HPDE6-E6E7 (cell line): ENCODE measurements at regions not wholly inside any gene's neighbourhood (a gene's known extent, or its start where the extent isn't known, plus 50 kb on each side); places are given as distances from the start of the nearest gene placed in this dataset.

Source experiments
- DNase-seq: peaks from one replicate; pipeline ENCODE4 v3.0.0; 2011; ENCODE audit warnings: missing footprints; ENCODE audit errors: extremely low spot score

DNA sequence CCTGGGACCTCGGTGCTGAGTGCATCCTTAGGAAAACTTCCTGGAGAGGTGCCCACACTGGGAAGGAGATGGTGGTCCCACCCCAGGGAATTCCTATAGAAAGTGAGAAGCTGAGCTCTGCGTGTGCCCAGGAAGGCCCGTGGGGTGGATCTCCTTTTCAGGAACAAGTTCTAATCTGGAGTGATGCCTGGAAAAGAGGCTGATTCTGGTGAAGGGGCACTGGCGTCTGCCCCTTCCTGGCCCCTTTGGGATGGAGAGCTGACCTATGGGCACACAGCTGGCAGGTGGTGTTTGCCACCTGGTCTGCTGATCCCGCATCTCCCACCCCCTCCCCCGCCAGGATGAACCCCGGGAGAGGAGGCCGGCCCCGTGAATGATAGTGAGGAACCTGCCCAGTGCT is 142.0 kb upstream of the RTL1 start:
- no peak for DNase-seq

DNA sequence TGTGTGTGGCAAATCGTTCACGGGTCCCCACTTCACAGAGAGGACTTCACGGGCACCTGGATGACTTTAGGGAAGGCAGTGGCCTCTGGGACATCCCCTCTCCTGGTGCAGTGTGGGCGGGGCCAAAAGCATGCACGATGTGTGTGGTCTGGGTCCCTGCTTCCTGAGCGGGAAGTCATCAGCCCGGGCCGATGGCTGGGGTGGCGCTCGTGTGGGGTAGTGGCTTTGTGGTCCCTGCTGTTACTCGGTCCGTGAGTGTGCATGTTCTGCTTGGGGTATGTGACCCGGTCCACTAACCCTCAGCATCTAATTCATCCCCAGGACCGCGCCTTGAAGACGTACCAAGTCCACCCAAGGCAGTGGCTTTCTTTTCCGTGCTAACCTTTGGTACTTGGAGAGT is 142.5 kb upstream of the RTL1 start:
- DNase-seq = no peak

DNA sequence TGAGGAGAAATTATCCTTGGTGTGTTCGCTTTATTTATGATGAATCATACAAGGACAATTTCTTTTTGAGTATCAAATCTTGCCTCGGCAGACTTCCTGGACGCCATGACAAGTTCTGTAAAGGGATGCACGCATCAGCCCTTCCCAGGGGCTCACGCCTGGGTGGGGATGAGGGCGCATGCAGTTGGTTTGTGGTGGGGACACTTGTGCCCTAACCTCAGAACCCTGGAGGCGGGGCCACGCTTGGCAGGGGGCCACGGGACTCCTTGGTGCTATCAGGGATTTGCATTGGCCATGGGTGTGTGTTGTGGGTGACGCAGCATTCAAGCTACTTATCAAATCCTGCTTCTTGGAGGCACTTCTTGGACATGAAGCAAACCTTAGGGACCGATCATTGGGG is 143.8 kb upstream of the RTL1 start:
- DNase-seq = no peak

DNA sequence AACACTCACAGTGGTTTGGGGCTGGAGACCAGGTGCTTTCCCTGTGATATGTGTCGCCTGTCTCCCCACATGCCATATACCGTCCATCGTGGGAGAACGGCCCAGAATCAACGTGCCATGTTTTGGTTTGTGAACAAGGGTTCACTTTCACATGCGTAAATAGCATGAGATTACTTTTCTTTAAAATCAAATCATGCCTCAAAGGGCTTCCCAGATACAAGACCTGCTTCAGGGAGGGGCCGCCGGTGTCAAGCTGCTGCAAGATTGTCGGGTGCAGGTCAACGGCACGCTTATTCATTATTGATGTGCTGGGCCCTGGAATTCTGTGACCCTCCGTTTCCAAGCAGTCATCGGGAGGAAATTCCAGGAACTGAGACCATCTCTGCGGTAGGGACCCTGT is 145.2 kb upstream of the RTL1 start:
- no peak for DNase-seq

DNA sequence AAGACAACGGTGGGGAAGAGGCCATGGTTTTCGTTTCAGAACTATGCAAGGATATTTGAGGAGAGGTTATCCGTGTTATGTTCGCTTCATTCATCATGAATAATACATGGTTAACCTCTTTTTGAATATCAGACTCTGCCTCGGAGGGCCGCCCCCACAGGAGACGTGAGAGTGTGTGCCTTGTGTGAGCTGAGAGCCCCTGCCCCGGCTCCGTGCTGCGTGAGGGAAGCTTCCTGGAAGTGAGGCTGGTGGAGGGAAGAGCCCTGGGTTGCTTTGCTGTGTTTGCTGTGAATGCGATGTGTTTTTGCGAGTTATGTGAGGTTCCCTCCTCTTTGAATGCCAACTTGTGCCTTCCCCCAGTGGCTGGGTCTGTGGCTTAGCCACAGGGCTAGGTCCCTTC is 146.0 kb upstream of the RTL1 start:
- DNase-seq = no peak

DNA sequence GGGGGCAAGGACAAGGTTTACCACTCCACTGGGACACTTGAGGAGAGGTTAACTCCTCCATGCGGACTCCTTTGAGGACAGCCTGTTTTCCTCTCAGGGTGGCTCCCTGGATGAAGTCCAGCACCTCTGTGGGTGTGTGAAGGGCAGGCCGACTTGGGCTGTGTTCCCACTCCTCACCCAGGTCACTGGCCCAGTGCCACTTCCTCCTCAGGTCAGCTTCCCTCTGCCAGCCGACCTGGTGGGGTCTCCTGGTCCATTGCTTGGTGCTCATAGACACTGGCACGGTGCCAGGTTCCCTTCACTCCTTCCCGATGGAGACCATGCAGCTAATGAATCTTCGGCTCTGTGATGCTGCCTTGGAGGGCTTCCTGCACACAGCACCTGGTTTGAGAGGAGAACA is 146.4 kb upstream of the RTL1 start:
- DNase-seq = no peak

DNA sequence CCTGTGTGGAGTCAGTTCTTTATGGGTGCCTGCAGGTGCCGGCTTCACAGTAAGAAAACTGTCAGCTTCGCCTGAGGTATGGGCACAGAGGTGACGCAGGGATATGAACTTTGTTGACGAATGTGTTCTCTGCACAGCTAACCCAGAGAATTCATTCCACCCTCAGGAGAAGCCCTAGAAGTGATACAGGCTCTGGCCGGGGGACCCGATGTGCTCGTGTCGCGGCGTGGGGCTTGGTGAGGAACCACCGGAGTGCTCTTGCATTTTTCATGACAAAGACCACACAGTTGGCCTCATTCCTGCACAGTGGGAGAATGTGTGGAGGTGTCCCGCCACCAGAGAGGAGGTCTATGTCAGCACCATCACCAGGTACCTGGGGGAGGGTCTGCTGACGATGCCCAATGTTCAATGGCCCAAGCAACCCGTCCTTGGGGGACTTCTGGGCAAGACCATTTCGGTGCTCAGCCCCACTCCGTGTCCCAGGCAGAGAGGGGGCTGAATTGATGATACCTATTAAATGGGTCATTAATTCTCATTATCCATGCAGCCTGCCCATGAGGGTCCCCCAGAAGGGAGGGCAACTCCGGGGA is 147.5 kb upstream of the RTL1 start:
- no peak for DNase-seq

DNA sequence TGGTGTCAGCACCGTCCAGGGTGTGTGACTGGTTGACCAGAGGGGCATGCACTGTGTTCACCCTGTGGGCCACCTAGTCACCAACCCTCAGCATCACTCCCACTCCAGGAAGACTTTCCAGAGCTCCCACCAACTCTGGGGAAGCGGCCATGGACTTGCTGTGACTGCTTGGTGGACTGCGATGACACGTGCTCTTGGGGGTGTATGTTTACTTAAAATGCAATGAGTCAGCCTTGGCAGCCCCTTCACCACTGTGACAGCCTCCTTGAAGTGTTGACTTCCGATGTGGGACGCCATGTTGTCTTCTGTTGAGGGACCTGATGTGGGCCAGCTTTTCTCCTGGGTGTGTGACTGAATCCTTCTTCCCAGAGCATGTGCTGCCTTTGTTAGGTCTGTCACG is 151.1 kb upstream of the RTL1 start:
- no peak for DNase-seq

DNA sequence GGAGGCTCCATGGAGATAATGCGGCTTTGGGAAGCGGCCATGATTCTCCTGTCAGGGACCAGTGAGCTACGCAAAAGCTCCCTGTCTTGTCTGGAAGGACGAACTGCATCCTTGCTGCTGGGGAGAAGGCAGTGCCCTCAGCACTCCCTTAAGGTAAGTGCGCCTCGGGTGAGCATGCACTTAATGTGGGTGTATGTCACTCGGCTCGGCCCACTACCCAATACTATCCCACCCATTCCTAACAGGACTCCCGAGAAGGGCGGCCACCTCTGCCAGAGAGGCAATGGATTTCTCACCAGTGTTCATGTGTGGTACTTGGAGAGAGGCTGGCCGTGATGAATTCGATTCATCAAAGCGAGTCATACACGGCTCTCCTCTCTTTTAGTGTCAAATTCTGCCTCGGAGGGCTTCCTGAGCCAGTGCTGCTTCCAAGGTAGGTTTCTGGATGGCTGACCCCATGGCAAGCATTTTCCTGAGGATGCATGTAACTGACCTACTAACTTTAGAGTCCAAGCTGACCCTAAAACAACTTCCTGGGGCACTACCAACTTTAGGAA is 151.7 kb upstream of the RTL1 start:
- no peak for DNase-seq

DNA sequence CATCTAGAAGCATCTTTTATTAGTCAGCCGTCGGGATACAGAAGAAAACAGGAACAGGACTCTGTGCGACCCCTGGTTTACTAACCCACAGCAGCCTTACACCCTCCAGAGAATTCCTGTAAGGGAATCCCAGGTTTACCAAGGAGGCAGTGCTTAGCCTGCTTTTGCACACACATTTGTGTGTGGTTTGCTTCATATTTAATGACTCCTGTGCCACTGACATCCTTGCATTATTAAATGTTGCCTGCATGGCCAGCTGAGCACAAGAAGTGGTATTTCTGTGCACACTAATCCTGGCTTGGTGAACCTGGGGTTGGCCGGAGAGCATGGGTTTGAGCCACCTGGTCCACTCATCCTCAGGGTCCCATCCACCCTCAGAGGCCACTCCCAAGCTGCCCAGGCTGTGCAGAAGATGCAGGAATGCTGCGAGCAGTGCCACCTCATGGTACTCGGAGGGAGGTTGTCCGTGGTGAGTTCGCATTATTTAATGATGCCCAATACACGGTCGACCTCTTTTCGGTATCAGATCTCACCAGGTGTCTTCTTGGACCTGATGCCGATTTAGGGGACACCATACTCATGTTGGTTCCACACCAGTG is 152.4 kb upstream of the RTL1 start:
- DNase-seq = no peak

DNA sequence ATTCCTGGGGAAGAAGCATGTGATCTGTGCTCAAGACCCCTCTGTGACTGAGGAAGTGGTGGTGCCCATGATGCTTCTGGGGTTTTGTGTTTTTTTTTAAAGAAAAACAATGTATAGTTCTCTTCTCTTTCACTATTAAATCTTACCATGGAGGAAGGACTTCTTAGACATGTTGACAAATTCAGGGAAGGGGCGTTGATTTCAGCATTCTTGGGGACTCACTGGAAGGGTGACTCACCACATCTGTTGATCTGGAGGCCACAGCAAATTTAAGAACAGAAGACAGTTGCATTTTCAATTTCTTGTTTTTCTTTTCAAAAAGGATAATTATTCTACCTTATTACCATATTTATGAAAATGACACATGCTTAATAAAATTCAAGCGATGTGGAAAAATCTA is 152.9 kb upstream of the RTL1 start:
- DNase-seq = no peak

DNA sequence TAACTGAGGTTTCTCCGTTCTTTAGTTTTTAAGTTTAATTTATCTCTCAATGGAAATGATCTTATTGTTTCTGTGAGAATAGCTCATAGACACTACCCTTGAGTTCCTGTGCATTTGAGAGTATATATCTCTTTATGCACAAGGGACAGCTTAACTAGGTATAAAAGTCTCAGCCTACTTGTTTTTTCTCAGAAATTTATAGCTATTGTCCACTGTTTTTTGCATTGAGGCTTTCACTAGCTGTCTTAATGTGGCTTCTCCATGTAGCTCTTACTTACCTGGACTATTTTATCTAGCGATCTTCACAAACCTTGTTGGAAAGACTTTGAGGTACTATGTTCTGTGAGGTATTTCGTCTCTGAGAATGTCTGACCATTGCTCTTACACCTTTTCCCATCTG is 153.9 kb upstream of the RTL1 start:
- DNase-seq = no peak

DNA sequence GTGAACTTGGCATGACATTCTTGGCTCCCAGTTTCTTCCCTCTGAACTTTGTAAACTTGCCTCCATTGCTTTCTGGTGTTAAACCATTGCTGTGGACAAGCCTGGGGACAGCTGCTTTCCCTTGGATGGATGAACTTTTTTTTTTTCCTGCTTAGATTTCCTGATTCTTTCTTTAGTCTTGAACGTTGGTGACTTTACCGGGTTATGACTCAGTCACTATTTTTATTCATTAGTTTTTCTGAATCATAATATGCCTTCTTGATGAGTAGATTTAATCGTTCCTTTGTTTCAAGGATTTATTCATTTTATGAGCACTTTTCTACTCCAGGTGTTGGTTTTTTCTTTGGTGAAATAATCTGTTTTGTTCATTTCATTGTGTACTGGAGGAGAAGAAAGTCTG is 155.0 kb upstream of the RTL1 start:
- DNase-seq = no peak

DNA sequence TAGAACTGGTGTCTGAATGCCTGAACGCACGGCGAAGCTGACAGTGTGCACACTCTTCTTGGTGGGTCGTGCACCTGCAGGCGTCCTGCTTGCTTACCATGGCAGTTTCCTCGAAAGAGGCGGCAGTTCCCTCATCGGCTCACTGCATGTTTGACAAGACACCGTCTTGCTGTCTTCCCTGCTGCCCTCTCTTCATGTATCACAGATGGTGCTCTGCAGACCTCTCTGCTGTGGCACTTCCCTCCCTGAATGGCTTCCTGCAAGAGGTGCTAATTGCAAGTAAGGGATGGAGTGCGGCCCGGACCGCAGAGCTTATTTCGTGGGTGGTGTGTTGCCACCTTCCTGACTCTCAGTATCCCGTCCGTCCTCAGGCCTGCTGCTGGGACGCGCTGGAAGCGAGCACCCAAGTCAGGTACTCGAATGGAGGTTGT is 156.7 kb upstream of the RTL1 start:
- DNase-seq = no peak

DNA sequence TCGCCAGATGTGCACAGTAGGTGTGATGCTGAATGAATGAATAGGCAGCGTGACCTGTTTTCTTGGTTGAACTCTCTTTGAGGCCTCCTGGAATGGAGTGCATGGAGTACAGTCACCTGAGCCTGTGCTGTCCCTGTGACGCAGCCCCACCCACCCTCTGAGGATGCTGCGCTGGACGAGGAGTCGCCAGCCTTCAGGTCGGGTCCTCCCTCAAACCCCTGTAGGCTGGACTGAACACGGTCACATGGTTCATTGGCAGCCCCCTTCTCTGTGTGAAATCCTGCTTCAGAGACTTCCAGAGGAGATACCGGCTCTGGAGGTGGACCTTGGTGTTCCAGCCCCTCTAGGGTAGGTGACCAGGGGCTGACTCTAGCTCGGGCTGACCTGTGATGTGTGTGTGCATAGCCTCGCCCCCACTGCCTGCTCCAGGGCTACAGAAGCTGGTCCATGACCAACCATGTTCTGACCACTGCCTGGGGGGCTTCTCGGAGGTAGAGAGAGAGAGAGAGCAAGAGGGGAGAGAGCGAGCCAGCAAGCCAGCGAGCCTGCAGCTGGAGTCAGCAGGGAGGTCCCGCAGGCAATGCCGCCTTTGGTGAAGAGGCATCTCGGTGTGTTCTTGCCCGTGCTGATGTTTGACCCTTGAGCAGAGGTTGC is 158.0 kb upstream of the RTL1 start:
- DNase-seq = no peak

DNA sequence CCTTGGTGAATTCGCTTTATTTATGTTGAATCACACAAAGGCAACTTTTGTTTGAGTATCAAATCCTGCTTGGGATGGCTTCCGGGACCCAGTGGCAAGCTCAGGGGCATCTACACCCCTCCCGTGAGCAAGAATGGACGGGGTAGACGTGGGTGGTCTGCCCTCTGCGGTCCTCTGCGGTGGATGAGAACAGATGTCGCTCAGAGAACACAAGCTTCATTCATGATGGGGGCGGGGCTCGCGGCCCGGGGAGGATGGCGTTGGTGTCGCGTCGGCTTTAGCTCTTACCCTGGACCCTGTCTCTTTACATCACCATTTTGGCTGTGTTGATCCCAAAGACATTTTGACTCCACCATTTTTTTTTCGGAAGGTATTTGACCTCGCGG is 158.5 kb upstream of the RTL1 start:
- DNase-seq = no peak

DNA sequence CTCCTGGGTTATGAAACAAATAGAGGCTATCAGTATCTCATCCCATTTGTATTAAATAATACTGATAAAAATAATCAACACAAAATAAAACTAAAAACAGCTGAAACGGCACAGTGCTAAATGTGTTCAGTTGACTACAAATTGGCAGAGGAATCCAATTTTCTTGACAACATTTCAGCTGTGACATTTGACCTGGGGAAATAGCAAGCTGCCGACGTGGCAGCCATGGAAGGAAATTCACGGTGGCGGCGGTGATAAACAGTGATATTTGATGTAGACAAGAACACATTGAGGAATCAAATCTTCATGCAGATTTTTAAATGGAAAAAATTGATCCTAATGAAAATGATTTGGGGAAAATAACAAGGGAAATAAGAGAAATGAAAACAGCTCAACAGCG is 159.1 kb upstream of the RTL1 start:
- no peak for DNase-seq

DNA sequence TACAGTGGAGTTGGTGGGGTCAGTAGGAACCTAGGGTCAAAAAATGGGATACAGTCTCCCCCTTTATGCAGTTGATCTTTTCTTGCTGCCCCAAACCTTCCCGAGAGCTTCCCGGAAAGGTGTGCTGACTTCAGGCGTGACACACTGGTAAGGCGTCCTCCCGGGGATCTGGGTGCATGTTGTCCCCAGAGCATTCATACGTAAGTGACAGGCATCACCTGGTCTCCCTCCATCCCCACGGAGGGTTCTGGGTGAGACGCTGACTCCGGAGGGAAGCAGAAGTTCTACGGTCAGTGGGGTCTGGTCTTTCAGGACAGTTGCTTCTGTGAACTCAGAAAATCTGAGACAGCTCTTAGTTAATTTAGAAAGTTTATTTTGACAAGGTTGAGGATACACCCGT is 159.6 kb upstream of the RTL1 start:
- no peak for DNase-seq

DNA sequence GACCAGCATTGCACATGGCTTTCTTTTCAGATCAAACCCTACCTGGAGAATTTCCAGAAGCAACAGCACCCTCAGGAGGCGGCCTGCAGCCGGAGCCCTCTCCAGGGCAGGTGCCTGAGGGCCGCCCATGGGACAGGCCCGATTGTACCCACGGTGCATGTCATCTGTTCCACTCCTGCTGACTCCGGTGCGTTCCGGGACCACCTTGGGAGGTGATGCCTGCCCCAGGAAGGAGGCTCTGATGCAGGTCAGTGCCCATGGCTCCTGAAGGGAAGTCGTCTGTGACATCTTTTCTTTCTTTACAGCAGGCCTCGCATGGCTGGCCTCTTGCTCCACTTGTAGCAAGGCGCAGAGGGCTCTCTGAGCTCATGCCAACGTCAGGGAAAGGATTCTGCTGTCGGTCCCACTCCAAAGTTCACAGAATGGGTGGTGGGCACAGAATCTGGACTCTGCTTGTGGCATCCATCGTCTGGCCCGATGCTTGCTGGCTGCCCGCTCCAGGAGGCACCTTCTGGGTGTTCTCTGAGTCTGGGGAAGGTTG is 160.7 kb upstream of the RTL1 start:
- no peak for DNase-seq

DNA sequence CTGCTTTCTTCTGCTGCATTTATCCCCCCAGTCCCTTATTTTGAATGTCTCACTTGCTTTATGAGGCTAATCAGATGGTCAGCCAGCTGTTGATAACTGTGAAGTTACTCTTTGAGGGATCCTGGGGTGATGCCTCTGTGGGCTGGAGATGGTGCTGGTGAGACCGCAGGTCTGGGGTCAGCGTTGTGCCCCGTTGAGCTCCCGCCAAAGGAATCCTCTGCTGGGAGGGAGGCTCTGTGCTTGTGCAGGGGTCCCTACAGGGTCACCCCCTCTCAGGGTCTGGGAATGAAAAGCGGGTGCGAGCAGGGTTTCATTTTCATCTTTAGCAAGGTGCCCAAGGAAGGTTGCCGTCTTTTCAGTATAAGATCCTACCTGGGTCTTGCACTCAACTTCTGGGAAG is 161.2 kb upstream of the RTL1 start:
- no peak for DNase-seq

DNA sequence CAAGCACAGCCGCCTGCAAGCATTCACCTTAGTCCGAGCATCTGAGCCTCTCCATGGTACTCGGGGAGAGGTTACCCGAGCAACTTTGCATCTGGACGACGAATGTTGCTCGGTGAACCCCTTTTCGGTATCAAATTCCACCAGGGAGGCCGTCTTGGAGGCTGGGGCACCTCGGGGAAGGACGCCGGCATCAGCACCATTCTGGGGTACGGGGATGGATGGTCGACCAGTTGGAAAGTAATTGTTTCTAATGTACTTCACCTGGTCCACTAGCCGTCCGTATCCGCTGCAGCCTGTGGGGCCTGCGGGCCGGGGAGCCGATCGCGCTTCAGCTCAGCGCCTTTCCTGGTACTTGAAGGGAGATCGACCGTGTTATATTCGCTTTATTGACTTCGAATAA is 161.7 kb upstream of the RTL1 start:
- no peak for DNase-seq

DNA sequence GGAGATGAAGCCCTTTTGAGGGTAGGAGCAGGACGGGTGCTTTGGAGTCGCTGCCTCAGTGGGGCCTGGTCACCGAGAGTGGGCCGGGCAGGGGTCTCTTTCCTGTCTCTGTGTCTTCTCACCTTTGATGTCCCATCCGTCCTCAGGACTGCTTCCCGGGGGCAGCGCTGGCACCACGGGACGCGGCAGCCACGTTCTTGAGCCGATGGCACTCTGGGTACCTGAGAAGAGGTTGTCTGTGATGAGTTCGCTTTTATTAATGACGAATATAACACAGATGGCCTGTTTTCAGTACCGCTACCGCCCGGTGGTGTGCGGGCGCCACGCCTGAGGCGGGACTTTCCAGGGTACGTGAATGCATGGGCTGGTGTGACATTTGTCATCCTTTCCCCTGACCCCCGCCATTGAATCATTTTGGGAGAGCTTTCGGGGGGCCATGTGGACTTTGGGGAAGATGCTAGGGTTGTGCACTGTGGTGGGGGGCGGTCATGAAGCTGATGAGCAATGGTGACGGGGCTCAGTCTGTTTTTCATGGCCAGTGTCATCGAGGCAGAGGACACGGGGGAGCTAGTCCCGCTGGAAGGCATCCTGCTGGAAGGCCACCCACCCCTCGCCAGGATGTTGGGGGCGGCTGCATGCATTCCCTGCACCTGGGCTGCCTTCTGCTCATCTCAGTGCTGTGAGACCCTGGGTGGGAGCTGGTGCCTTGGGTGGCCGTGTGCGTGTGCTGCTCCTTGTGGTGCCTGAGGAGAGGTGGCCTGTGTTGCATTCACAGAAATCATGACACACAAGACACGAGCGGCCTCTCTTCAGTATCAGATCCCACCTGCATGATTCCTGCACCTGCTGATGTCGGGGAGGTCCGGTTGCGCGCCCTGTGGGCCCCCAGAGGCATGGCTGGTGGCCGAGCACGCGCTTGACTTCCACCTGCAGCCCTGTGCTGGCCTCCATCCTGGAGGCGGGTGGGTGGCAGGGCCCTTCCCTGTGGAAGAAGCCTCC is 162.5 kb upstream of the RTL1 start:
- DNase-seq = no peak
